ENCODE measurements at regions not wholly inside any gene's neighbourhood (a gene's known extent, or its start where the extent isn't known, plus 50 kb on each side); places are given as distances from the start of the nearest gene placed in this dataset.

DNA sequence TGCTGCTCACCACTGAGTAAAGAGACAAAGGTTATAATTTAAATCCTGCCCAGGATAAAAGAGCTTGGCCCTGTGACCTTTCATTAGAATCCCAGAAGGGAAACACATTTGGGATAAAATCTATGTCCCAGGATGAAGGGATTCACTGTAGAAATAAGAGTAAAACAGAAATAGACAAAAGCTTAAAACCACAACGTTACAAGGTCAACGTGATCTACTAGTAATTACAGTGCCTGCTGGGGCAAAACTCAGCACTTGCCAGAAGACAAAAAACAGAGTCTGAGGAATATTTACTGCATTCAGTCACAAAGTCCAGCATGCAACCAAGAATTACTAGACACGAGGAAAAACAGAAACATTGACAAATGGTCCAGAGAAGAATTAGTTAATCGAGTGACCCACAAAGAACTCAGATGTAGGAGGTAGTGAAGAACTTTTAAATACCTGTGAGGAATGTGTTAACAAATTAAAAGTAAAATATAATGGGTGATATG, 982.3 kb downstream of the GATA3 start:
- H3K27ac ChIP-seq = no peak overlapping the region
- ChIA-PET POLR2A (ENCODE audit: low non-redundant PET) (no interaction called here), CTCF (interaction anchor here (0.9 kb wide), 1 partner anchor 12 kb away, joined by 3 read pairs; no protein-coding TSS in a partner anchor)
- TF ChIP-seq, protein P1, sequence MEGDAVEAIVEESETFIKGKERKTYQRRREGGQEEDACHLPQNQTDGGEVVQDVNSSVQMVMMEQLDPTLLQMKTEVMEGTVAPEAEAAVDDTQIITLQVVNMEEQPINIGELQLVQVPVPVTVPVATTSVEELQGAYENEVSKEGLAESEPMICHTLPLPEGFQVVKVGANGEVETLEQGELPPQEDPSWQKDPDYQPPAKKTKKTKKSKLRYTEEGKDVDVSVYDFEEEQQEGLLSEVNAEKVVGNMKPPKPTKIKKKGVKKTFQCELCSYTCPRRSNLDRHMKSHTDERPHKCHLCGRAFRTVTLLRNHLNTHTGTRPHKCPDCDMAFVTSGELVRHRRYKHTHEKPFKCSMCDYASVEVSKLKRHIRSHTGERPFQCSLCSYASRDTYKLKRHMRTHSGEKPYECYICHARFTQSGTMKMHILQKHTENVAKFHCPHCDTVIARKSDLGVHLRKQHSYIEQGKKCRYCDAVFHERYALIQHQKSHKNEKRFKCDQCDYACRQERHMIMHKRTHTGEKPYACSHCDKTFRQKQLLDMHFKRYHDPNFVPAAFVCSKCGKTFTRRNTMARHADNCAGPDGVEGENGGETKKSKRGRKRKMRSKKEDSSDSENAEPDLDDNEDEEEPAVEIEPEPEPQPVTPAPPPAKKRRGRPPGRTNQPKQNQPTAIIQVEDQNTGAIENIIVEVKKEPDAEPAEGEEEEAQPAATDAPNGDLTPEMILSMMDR (conservative IDR thresholded peaks at IDR 0.05; ENCODE audit: low read depth) = no peak
- no peak for DNase-seq (ENCODE audit: low spot score)

DNA sequence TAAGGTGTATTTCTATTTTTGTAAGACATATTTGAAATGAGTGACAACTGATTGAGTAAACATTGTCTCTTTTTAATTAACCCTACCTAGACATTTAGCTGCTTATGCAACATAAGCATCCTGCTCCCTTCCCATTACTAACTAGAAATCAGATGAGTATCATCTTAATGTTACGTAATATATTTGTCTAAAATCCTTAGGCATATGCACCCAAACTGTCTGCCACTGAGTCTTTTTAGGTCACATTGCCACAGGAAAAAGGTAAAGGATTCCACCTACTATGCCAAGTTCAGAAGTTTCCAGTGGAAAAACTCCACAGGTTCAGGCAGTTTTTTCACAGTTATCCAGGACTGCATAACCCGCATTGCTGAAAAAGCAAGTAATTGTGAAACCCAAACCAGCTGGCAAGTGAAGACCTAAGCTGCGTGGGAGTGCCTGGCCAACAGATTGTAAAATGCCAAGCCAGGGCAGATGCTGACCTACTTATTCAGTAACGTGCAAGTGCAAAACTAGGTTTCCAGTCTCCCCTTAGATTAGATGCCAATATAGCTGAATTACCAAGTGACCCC, 983.7 kb downstream of the GATA3 start:
- TF ChIP-seq, protein P1 (conservative IDR thresholded peaks at IDR 0.05; ENCODE audit: low read depth) = no peak
- no peak overlapping the region for H3K27ac ChIP-seq
- ChIA-PET POLR2A (ENCODE audit: low non-redundant PET) (no interaction called here), CTCF (no interaction called here)
- DNase-seq (ENCODE audit: low spot score) = no peak

DNA sequence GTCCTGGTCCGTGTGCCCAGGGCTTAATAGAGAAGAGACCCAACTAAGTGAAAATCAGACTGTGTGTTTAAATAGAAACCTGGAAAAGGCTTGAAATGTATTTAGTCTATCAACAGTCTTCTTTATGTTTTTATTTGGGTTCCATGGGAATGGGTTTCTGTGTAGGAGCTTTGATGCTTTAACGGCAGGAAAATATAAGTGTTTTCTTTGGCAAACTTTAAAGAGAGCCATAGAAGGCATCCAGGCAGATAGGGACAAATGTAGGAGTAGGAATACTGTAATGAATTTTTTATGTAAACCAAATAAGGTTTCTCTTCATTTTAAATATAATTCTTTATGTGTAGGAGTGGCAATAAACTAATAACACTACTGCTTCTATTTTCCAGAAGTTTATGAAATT, 989.0 kb downstream of the GATA3 start:
- no peak for DNase-seq (ENCODE audit: low spot score)
- no peak overlapping the region for H3K27ac ChIP-seq
- ChIA-PET CTCF (interaction anchor here (0.7 kb wide), 1 partner anchor 97 kb away, joined by 3 read pairs; no protein-coding TSS in a partner anchor), POLR2A (ENCODE audit: low non-redundant PET) (no interaction called here)
- TF ChIP-seq, protein P1 (conservative IDR thresholded peaks at IDR 0.05; ENCODE audit: low read depth) = no peak

GRCh38 chr10:9045311-9045710, 990.8 kb downstream of the GATA3 start:
- ChIA-PET CTCF (no interaction called here), POLR2A (ENCODE audit: low non-redundant PET) (no interaction called here)
- DNase-seq (ENCODE audit: low spot score) = no peak
- no peak overlapping the region for H3K27ac ChIP-seq
- TF ChIP-seq, protein P1 (conservative IDR thresholded peaks at IDR 0.05; ENCODE audit: low read depth) = no peak

- TF ChIP-seq, protein P1 (conservative IDR thresholded peaks at IDR 0.05; ENCODE audit: low read depth) = no peak
- no peak overlapping the region for H3K27ac ChIP-seq
- ChIA-PET CTCF (no interaction called here), POLR2A (ENCODE audit: low non-redundant PET) (no interaction called here)
- DNase-seq (ENCODE audit: low spot score) = no peak
Measured at GRCh38 chr10:9051328-9051974, 997.0 kb downstream of the GATA3 start.

DNA sequence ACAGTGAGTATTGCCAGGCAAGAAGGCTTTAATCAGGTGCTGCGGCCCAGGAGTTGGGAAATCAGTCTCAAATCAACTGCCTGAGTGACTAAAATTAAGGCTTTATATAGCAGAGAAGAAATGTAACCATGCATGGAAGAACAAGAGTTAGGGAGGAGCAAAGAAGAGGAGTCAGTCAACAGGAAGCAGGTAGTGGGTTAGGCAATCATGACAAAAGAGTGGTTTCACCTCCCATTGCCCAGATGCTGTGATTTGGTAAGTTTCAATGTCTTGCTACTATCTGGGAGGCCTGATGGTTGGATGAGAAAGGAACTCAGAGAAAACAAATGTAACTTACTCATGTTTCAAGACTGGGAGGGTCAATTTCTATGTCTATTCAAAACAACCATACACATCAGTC, 998.3 kb downstream of the GATA3 start:
- TF ChIP-seq, protein P1 (conservative IDR thresholded peaks at IDR 0.05; ENCODE audit: low read depth) = no peak
- no peak overlapping the region for H3K27ac ChIP-seq
- DNase-seq (ENCODE audit: low spot score) = no peak
- ChIA-PET CTCF (no interaction called here), POLR2A (ENCODE audit: low non-redundant PET) (no interaction called here)

Measured in RWPE1 (cell line).